Eye (tissue), 1 donor: ENCODE measurements at regions not wholly inside any gene's neighbourhood (a gene's known extent, or its start where the extent isn't known, plus 50 kb on each side); places are given as distances from the start of the nearest gene placed in this dataset.

Source experiments
- DNase-seq: peaks from one replicate; pipeline ENCODE4 v3.0.0-alpha.2; 2015

DNA sequence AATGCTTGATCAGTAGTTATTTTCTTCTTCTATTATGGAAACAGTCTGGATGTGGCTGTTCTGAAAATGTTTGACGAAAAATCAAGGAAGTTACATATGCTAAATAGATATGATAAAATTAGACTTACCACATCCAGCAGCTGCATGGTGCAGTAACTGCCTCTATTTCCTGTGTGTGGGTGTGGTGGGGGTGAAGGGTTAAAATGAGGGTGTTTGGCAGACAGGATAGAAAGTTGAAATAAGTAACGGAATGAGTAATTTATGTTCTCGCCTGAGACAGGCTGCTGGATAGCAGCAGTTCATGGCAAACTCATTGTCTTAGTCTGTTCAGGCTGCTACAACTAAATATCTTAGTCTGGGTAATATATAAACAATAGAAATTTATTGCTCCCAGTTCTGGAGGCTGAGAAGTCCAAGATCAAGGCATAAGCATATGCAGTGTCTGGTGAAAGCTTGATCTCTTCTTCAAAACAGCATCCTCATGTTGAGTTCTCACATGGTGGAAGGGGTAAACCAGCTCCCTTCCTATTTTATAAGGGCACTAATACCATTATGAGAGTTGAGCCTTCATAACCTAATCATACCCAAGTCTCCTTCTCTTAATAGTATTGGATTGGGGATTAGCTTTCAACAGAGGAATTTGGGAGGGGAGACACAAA lies 1248.9 kb downstream of the SLITRK5 start:
- no peak for DNase-seq

GRCh38 chr13:88925954-88926353 lies 1254.8 kb downstream of the SLITRK5 start:
- DNase-seq, result no peak

- no peak for DNase-seq
Observed at GRCh38 chr13:88926890-88927502, 1255.8 kb downstream of the SLITRK5 start.

- DNase-seq, result no peak
Observed at GRCh38 chr13:88932950-88933349, 1261.8 kb downstream of the SLITRK5 start.

- DNase-seq, result no peak
Observed at GRCh38 chr13:88937384-88937783, 1266.2 kb downstream of the SLITRK5 start.

DNA sequence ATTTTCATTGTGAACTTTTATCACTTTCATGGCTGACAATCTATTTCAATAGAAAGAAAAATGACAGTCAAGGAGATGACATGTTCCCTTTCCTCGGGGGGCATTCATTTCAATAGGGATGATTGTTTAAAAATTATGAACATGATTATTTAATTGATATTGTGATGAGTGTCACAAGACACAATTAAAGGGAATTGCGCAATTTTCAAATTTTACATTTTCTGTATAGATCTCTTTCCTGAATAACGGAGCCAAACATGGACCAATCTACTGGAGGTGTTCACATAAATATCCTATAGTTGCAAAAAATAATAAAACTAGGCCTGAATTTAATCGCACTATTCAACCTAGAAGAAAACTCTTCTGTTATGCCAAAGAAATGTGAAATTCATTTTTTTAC lies 1274.6 kb downstream of the SLITRK5 start:
- DNase-seq, result no peak

DNA sequence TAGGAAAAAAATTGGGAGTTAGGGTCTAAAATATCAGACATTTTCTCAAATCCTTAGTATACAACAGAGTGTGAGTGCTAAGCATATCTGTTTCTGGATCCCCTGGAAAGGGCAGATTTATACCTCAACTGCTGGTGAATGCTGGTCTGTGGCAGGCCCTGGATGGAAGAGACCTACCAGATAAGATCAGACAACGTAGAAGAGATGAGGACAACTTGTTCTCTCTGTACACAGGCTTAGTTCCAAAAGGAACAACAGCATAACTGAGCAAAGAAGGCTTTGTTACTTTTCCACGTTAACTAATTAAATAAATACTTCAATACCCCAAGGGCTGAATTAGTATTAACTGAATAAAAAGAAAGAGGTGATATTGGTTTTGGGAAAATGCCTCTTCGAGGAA lies 1277.3 kb downstream of the SLITRK5 start:
- no peak for DNase-seq

DNA sequence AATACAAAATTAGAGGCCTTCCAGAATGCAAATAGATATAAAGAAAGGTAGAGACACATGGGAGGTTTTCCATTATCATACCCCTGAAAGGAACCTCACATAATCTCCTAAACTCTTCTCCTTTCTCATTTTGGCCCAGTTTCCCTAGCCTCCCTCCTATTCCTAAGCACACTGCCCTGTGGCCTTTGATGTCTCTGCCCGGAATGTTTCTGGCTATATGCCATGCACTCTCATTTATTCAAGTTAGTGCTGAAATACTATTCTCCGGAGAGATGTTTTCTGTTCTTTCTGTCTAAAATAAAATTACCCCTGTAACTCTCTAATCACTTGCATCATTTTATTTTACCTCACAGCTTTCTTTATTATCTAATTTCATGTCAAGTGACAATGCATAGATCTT lies 1287.7 kb downstream of the SLITRK5 start:
- no peak for DNase-seq

- no peak for DNase-seq
Observed at GRCh38 chr13:88976466-88976865, 1305.3 kb downstream of the SLITRK5 start.

DNA sequence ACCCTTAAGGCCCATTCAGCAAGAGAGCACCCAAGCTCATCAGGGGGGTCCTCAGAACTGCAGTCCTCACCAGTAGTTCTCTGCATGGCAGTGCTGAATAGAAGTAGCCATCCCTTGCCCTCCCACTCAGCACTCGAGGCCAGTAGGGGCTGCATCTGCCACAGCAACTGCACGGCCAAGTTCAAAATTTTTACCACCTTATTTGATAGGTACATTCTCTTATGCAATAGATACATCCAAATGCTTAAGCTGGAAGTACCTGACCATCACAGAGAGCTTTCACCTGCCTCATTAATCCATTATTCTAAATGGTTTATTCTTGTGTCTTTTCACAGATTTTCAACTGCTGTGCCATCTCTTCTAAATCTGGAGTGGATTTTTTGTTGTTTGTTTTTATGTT lies 1307.4 kb downstream of the SLITRK5 start:
- no peak for DNase-seq

DNA sequence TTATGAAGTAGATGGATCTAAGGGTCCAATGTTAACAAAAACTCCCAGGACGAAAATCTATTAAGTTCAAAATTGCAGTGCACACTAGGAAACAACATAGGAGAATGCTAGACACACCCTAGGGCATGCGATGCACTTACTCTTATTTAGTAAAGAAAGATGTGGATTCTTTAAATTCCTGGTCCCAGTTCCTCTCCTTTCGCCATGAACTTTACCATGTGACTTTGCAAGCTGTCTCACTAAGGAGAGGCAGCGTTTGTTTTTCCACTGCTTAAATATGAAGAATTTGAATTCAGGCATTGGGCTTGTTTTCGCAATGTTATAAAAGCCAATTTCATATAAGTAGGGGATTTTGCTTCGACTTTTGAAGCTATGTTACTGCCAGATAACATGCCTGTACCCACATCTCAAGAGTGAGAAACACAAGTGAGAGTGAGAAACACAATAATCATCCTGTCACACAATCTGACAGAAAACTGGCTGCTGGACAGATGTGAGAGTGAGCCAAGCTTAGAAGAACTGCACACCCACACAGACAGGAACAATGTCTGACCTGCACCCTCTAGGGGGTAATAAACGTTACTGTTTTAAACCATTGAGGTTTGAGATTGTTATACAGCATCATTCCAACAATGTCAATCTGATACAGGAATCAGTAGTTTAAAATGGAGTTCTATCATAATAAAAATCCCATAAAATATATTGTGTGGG lies 1308.4 kb downstream of the SLITRK5 start:
- DNase-seq, result peak; percentile 21

DNA sequence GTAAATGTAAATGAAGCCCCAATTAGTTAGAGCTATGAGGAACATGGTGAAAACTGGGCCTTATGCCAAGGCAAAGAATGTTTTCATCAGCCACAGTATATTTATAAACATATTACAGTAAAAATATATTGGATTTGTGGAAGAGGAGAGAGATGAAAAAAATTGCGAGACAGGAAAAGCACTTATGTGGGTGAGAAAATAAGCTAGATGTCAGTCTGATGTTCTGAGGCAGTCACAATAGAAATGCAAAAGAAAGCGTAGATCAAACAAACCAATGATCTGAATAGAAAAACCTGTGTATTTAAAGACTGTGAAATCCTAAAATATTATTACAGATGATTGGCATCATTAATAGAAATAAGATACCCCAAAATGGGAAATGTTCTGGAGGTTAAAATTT lies 1332.5 kb downstream of the SLITRK5 start:
- DNase-seq, result no peak

DNA sequence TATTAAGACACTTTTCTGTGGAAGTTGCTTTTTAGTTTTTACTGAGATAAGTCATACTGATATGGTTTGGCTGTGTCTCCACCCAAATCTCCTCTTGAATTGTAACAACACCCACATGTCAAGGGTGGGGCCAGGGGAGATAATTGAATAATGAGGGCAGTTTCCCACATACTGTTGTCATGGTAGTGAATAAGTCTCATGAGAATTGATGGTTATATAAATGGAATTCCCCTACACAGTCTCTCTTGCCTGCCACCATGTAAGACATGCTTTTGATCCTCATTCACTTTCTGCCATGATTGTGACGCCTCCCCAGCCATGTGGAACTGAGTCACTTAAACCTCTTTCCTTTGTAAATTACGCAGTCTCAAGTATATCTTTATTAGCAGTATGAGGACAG lies 1340.4 kb downstream of the SLITRK5 start:
- no peak for DNase-seq

DNA sequence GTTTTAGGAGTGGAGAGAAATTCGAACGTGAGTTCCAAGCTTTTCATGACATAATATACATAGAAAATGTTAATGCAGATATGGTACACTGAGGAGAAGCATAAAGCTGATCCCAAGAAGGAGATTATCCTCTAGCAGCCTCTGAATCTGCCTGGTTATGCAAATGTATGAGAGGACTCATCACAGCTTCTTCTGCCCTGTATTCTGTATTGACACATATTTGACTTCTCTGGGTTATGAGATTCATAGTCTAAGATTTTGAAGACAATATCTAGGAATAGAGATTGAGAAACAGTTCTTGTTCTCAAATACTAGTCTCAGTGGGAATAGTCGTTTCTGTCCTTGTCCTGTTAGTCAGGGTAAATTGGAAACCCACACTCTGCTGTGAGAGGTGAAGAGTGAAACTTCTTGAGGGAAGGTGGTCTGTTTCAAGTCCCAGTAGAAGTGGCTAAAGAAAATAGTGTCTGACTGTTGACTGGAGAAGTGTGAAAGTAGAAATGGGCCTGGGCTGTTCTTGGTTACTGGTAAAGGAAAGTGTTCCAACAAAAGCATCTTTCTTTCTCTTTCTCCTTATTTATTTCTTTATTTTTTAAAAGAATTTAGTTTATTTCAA lies 1356.6 kb downstream of the SLITRK5 start:
- DNase-seq, result no peak

DNA sequence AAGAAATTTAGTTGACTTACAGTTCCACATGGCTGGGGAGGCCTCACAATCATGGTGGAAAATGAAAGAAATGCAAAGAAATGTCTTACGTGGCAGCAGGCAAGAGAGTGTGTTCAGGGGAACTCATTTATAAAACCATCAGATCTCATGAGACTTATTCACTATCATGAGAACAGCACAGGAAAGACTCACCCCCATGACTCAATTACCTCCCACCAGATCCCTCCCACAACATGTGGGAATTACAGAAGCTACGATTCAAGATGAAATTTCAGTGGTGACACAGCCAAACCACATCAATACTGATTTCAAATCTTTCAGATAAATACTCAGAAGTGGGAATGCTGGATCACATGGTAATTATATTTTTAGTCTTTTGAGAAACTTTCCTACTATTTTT lies 1357.9 kb downstream of the SLITRK5 start:
- DNase-seq, result no peak

GRCh38 chr13:89034015-89034414 lies 1362.8 kb downstream of the SLITRK5 start:
- DNase-seq, result no peak

- DNase-seq, result no peak
Observed at GRCh38 chr13:89052699-89053098, 1381.5 kb downstream of the SLITRK5 start.

GRCh38 chr13:89053418-89053817 lies 1382.2 kb downstream of the SLITRK5 start:
- DNase-seq, result no peak

DNA sequence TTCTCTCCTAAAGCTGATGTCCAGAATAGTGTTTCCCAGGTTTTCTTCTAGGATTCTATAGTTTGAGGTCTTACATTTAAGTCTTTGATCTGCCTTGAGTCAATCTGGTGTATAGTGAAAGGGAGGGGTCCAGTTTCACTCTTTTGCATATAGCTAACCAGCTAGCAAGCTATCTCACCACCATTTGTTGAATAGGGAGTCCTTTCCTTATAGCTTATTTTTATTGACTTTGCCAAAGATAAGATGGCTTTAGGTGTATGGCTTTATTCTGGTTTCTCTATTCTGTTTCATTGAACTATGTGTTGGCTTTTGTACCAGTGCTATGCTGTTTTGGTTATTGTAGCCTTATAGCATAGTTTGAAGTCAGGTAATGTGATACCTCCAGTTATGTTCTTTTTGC lies 1386.1 kb downstream of the SLITRK5 start:
- no peak for DNase-seq

GRCh38 chr13:89057862-89058261 lies 1386.7 kb downstream of the SLITRK5 start:
- DNase-seq, result no peak

DNA sequence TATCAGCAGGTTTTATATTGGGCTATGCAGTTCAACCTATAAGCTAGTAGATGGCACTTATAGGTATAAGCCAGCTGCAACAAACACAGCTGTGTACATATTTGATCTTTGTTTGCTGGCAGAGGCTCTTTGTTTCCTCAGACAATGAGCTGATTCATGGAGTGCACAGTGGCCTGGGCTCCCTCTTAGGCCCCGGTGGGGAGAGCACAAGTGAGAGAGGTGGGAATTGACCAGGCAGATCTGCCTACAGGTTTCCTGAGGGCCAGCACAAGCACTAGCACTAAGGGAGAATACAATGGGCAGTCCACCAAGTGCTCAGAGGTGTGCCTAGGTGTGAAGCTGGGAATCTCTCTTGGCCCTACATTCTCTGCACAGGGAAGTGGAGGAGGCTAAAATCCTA lies 1390.7 kb downstream of the SLITRK5 start:
- no peak for DNase-seq

DNA sequence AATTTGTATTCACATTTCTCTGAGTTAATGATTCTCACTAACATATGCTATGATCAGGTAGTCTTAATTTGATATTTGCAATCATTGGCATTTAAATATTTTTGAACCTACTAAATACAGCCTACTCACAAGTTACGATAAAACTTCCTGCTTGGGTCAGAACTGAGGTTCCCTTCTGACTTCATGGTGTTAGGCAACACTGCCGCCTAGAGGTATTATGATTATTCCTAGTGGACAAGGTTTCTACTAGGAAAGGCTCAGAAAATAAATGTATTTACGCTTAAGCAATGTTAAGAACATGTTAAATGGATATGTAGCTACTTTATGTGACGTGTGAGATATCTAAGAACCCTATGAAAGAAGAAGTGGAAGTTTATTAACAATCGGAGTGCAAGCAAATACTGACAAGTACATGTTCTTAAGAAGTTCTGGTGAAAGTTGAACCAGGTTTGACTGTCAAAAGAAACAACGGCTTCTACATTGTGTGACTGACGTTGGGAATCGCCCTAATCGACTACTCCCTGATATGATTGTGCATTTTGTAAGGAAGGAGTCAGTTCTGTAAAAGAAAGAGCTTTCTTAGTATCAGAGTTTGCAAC lies 1395.8 kb downstream of the SLITRK5 start:
- DNase-seq, result peak; percentile 79

DNA sequence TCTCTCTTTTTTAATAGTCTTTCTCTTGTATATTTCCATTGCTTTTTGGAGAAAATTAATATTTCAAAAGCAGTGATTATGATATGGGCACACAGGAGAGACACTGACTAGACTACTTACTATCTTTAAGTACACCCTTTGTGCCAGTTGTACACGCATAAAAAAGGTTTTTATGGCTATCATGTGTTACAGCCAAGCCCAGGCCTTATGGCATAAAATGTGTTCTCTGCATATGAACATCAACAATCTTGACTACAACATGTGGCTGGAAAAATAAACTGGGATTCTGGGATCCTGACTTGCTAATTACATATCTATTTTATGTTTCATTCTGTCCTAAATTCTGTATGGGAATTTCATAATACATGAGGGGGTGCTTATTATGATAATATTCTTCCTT lies 1401.8 kb downstream of the SLITRK5 start:
- no peak for DNase-seq

- DNase-seq, result no peak
Observed at GRCh38 chr13:89076622-89077021, 1405.5 kb downstream of the SLITRK5 start.
